Gastrocnemius medialis (tissue), 4 donors: ENCODE measurements at regions not wholly inside any gene's neighbourhood (a gene's known extent, or its start where the extent isn't known, plus 50 kb on each side); places are given as distances from the start of the nearest gene placed in this dataset.

Source experiments
- ATAC-seq, 2 donors: fragments of 150-250 bp; one replicate each; pipeline ENCODE4 v1.9.1; 2016
- DNase-seq, 2 donors: peaks; one replicate each; pipeline ENCODE4 v3.0.0-alpha.2; 2019
- H3K27ac ChIP-seq, 4 donors: fragments of 200-600 bp; sonication (generic); 1 replicate in 1 of 4; 2 replicates in 3 of 4; pipeline ENCODE4 v1.5.1; 2016 to 2018; ENCODE audit warnings: mild to moderate bottlenecking in 2 of 4, moderate library complexity in 1 of 4
- H3K27me3 ChIP-seq, 3 donors: fragments of 200-600 bp; sonication (generic) in 2 of 3; 1 replicate in 1 of 3; 2 replicates in 2 of 3; pipeline versions ENCODE4 v1.5.1 to v1.6.0; 2016 to 2019; ENCODE audit warnings: mild to moderate bottlenecking in 1 of 3, moderate library complexity in 1 of 3
- H3K36me3 ChIP-seq, 2 donors: fragments of 200-600 bp; sonication (generic) in 1 of 2; one replicate each; pipeline ENCODE4 v1.5.1; 2017 to 2018
- H3K4me1 ChIP-seq, 2 donors: fragments of 200-600 bp; sonication (generic) in 1 of 2; one replicate each; pipeline ENCODE4 v1.5.1; 2016 to 2017; ENCODE audit warnings: mild to moderate bottlenecking in 2 of 2
- H3K4me3 ChIP-seq, 4 donors: fragments of 200-600 bp; sonication (generic) in 3 of 4; 1 replicate in 1 of 4; 2 replicates in 3 of 4; pipeline ENCODE4 v1.5.1; 2016 to 2019; ENCODE audit warnings: mild to moderate bottlenecking in 2 of 4
- H3K9me3 ChIP-seq, 3 donors: fragments of 200-600 bp; sonication (generic) in 2 of 3; 1 replicate in 1 of 3; 2 replicates in 2 of 3; pipeline ENCODE4 v1.5.1; 2016 to 2019
- POLR2A ChIP-seq, 2 donors: fragments of 450-650 bp; IDR thresholded peaks; one replicate each; pipeline ENCODE4 v1.6.1; 2017; ENCODE audit warnings: antibody characterized with exemption in 2 of 2, mild to moderate bottlenecking in 2 of 2, moderate library complexity in 2 of 2
- in situ Hi-C, 4 donors: fragments of 200-750 bp; cut with MboI; loops; one replicate each; pipeline versions ENCODE4 v1.15.0 to v1.8.0; 2017; ENCODE audit warnings: low sequenced_read_pairs in 4 of 4
- intact Hi-C: fragments of 100-400 bp; cut with DNase I; formaldehyde crosslinking; loops from one replicate; pipeline ENCODE4 v1.15.1; 2023; ENCODE audit warnings: low total_unique reads
- TF ChIP-seq, protein P1 (sequence below), 5 experiments: fragments of 450-650 bp in 3 of 5; fragments of 200-600 bp in 2 of 5; sonication (generic) in 2 of 5; IDR thresholded peaks in 4 of 5; conservative IDR thresholded peaks in 1 of 5; 1 replicate in 4 of 5; 2 replicates in 1 of 5; pipeline ENCODE4 v1.5.1; 2016 to 2019; ENCODE audit warnings: antibody characterized with exemption in 5 of 5, mild to moderate bottlenecking in 3 of 5, moderate library complexity in 3 of 5

- intact Hi-C loops: no loop called here
- TF ChIP-seq, protein P1, sequence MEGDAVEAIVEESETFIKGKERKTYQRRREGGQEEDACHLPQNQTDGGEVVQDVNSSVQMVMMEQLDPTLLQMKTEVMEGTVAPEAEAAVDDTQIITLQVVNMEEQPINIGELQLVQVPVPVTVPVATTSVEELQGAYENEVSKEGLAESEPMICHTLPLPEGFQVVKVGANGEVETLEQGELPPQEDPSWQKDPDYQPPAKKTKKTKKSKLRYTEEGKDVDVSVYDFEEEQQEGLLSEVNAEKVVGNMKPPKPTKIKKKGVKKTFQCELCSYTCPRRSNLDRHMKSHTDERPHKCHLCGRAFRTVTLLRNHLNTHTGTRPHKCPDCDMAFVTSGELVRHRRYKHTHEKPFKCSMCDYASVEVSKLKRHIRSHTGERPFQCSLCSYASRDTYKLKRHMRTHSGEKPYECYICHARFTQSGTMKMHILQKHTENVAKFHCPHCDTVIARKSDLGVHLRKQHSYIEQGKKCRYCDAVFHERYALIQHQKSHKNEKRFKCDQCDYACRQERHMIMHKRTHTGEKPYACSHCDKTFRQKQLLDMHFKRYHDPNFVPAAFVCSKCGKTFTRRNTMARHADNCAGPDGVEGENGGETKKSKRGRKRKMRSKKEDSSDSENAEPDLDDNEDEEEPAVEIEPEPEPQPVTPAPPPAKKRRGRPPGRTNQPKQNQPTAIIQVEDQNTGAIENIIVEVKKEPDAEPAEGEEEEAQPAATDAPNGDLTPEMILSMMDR (IDR thresholded peaks at IDR 0.05 in 4 of 5, conservative IDR thresholded peaks at IDR 0.05 in 1 of 5): no peak
- TF ChIP-seq POLR2A (IDR thresholded peaks at IDR 0.05): no peak
- H3K9me3 ChIP-seq: no peaks in the 10 kb centered on the region
- in situ Hi-C loops: no loop called here
- no peak overlapping the region for H3K4me3 ChIP-seq
- ATAC-seq: no peak
- no peaks in the 10 kb centered on the region for H3K4me1 ChIP-seq
- no peak overlapping the region for H3K27ac ChIP-seq
- H3K36me3 ChIP-seq: no peaks in the 10 kb centered on the region
- H3K27me3 ChIP-seq: no peaks in the 10 kb centered on the region
- DNase-seq: no peak
Observed at GRCh38 chr3:8136553-8136952, 365.1 kb upstream of the LMCD1 start.

DNA sequence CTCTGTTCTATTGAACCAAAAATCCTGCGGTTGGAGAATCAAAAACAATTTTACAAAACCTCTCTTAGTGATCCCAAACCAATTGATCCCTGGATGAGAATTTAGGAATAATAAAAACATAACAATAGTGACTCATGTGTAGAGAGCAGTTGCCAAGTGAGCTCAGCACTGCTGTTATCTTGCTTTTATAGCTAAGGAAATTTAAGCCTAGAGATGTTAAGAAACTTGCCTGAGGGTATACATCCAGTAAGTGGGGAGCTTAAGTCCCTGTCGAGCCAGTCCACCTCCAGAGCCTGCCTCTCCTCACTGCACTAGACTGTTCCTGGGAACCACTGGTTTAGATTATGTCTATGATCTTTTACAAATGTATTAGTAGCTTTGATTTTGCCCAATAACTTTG lies 358.4 kb upstream of the LMCD1 start:
- no peak overlapping the region for H3K4me3 ChIP-seq
- intact Hi-C loops (no loop called here), in situ Hi-C loops (no loop called here)
- H3K27me3 ChIP-seq: no peaks in the 10 kb centered on the region
- TF ChIP-seq, protein P1 (IDR thresholded peaks at IDR 0.05 in 4 of 5, conservative IDR thresholded peaks at IDR 0.05 in 1 of 5): no peak
- no peak for TF ChIP-seq POLR2A (IDR thresholded peaks at IDR 0.05)
- H3K4me1 ChIP-seq: no peaks in the 10 kb centered on the region
- no peaks in the 10 kb centered on the region for H3K36me3 ChIP-seq
- no peaks in the 10 kb centered on the region for H3K9me3 ChIP-seq
- no peak overlapping the region for H3K27ac ChIP-seq
- DNase-seq (no peak), ATAC-seq (no peak)

DNA sequence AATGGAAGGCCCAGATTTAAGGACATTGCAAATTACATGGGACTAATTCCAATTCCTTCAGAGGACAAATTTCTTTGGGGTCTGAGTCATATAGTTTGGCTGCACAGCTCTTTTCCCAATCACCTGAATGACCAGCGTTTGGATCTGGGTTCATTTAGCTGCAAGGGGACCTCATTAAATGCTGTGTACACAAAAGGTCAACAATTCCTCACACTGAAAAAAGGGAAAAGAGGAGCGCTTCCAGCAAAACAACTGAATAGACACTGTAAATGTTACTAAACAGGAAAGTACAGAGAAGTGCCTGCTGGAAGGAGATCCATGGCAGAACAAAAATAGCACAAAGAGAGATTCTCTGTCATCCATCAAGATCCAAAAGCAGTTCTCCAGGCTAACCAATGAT lies 356.0 kb upstream of the LMCD1 start:
- in situ Hi-C loops (no loop called here), intact Hi-C loops (no loop called here)
- no peaks in the 10 kb centered on the region for H3K27me3 ChIP-seq
- no peaks in the 10 kb centered on the region for H3K9me3 ChIP-seq
- H3K27ac ChIP-seq: no peak overlapping the region
- no peak for TF ChIP-seq POLR2A (IDR thresholded peaks at IDR 0.05)
- no peaks in the 10 kb centered on the region for H3K36me3 ChIP-seq
- H3K4me1 ChIP-seq: no peaks in the 10 kb centered on the region
- ATAC-seq: no peak
- no peak overlapping the region for H3K4me3 ChIP-seq
- no peak for DNase-seq

- Histone ChIP-seq H3K27ac (no peak overlapping the region), H3K4me1 (no peaks in the 10 kb centered on the region), H3K27me3 (no peaks in the 10 kb centered on the region), H3K4me3 (no peak overlapping the region), H3K9me3 (no peaks in the 10 kb centered on the region), H3K36me3 (no peaks in the 10 kb centered on the region)
- ATAC-seq (no peak), DNase-seq (no peak)
- in situ Hi-C loops: no loop called here
- intact Hi-C loops: no loop called here
- TF ChIP-seq, protein P1 (IDR thresholded peaks at IDR 0.05 in 4 of 5, conservative IDR thresholded peaks at IDR 0.05 in 1 of 5): no peak
- no peak for TF ChIP-seq POLR2A (IDR thresholded peaks at IDR 0.05)
Observed at GRCh38 chr3:8147711-8148110, 353.9 kb upstream of the LMCD1 start.

DNA sequence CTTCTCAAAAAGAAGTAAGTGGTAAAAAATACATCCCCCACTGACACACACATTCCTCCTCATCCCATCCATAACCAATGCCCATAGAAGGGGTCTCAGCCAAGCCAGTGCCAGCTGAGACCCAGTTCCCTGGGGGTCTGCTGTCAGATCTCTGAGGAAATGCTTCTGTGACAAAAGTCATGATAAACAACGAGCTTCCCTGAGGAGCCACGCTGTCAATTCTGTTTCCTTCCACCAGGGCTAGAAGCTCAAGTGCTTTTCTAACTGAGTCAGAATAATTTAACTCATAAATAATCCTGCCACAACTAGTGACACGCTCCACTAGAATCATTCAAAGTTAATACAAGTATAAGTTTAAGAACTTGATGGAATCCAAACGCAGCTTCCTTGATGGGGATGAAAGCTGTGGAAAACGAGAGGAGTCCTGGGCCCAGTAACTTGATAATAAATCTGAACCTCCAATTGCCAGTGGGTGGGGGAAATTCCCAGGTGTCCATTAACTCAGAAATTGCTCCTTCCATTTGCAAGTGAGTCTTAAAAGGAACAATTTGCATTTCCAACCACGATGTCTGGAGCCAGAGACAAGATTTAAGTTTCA lies 348.7 kb upstream of the LMCD1 start:
- no peaks in the 10 kb centered on the region for H3K4me1 ChIP-seq
- intact Hi-C loops: no loop called here
- ATAC-seq (no peak), DNase-seq (no peak)
- in situ Hi-C loops: no loop called here
- no peak for TF ChIP-seq POLR2A (IDR thresholded peaks at IDR 0.05)
- TF ChIP-seq, protein P1 (IDR thresholded peaks at IDR 0.05 in 4 of 5, conservative IDR thresholded peaks at IDR 0.05 in 1 of 5): no peak
- no peak overlapping the region for H3K27ac ChIP-seq
- H3K36me3 ChIP-seq: no peaks in the 10 kb centered on the region
- no peaks in the 10 kb centered on the region for H3K27me3 ChIP-seq
- no peaks in the 10 kb centered on the region for H3K9me3 ChIP-seq
- no peak overlapping the region for H3K4me3 ChIP-seq
